ENCODE measurements at regions not wholly inside any gene's neighbourhood (a gene's known extent, or its start where the extent isn't known, plus 50 kb on each side); places are given as distances from the start of the nearest gene placed in this dataset.

- WGBS (ENCODE audit: insufficient coverage), result 86% methylated on average over 1 of the region's 1 CpG
- ChIA-PET CTCF (no interaction called here), POLR2A (no interaction called here)
- H3K4me3 ChIP-seq (ENCODE audit: control insufficient read depth in 1 of 7, extremely low read depth in 1 of 7, insufficient read depth in 4 of 7, low read depth in 2 of 7, low read length in 6 of 7), result no peak overlapping the region
- H3K36me3 ChIP-seq (ENCODE audit: control insufficient read depth in 4 of 4, insufficient read depth in 4 of 4, low read length in 3 of 4), result no peaks in the 10 kb centered on the region
- no peak overlapping the region for H3K27ac ChIP-seq (ENCODE audit: insufficient read depth in 1 of 2, low read depth in 1 of 2, low read length in 2 of 2, poor library complexity in 1 of 2, severe bottlenecking in 2 of 2)
- no peaks in the 10 kb centered on the region for H3K4me1 ChIP-seq (ENCODE audit: control extremely low read depth in 1 of 4, control insufficient read depth in 4 of 4, insufficient read depth in 4 of 4, low read length in 3 of 4)
- H3K27me3 ChIP-seq (replicated peaks in 2 of 5; ENCODE audit: control insufficient read depth in 4 of 5, insufficient read depth in 5 of 5, low read length in 4 of 5), result no peaks in the 10 kb centered on the region
- no peak for DNase-seq
- H3K9me3 ChIP-seq (ENCODE audit: control extremely low read depth in 1 of 5, control insufficient read depth in 4 of 5, insufficient read depth in 2 of 5, low read depth in 1 of 5, low read length in 4 of 5), result no peaks in the 10 kb centered on the region
Measured at GRCh38 chr11:111112614-111113013, 132.9 kb upstream of the POU2AF2 start.

- Histone ChIP-seq H3K4me1 (ENCODE audit: control extremely low read depth in 1 of 4, control insufficient read depth in 4 of 4, insufficient read depth in 4 of 4, low read length in 3 of 4) (no peaks in the 10 kb centered on the region), H3K36me3 (ENCODE audit: control insufficient read depth in 4 of 4, insufficient read depth in 4 of 4, low read length in 3 of 4) (no peaks in the 10 kb centered on the region), H3K27ac (ENCODE audit: insufficient read depth in 1 of 2, low read depth in 1 of 2, low read length in 2 of 2, poor library complexity in 1 of 2, severe bottlenecking in 2 of 2) (no peak overlapping the region), H3K4me3 (ENCODE audit: control insufficient read depth in 1 of 7, extremely low read depth in 1 of 7, insufficient read depth in 4 of 7, low read depth in 2 of 7, low read length in 6 of 7) (no peak overlapping the region), H3K27me3 (replicated peaks in 2 of 5; ENCODE audit: control insufficient read depth in 4 of 5, insufficient read depth in 5 of 5, low read length in 4 of 5) (no peaks in the 10 kb centered on the region), H3K9me3 (ENCODE audit: control extremely low read depth in 1 of 5, control insufficient read depth in 4 of 5, insufficient read depth in 2 of 5, low read depth in 1 of 5, low read length in 4 of 5) (no peaks in the 10 kb centered on the region)
- peak in 2 of 3 donors; percentile 44 to 48 for DNase-seq
- ChIA-PET CTCF (no interaction called here), POLR2A (interaction anchor here (0.6 to 0.8 kb wide), 2 partner anchors 10 to 314 kb away, joined by 3 read pairs; no protein-coding TSS in a partner anchor)
Measured at GRCh38 chr11:111107501-111107900, 138.0 kb upstream of the POU2AF2 start.

- no peaks in the 10 kb centered on the region for H3K36me3 ChIP-seq (ENCODE audit: control insufficient read depth in 4 of 4, insufficient read depth in 4 of 4, low read length in 3 of 4)
- ChIA-PET POLR2A (interaction anchor here (0.8 kb wide), 1 partner anchor 18 kb away, joined by 3 read pairs; no protein-coding TSS in a partner anchor), CTCF (no interaction called here)
- H3K9me3 ChIP-seq (ENCODE audit: control extremely low read depth in 1 of 5, control insufficient read depth in 4 of 5, insufficient read depth in 2 of 5, low read depth in 1 of 5, low read length in 4 of 5), result no peaks in the 10 kb centered on the region
- H3K4me3 ChIP-seq (ENCODE audit: control insufficient read depth in 1 of 7, extremely low read depth in 1 of 7, insufficient read depth in 4 of 7, low read depth in 2 of 7, low read length in 6 of 7), result no peak overlapping the region
- H3K27ac ChIP-seq (ENCODE audit: insufficient read depth in 1 of 2, low read depth in 1 of 2, low read length in 2 of 2, poor library complexity in 1 of 2, severe bottlenecking in 2 of 2), result no peak overlapping the region
- H3K27me3 ChIP-seq (replicated peaks in 2 of 5; ENCODE audit: control insufficient read depth in 4 of 5, insufficient read depth in 5 of 5, low read length in 4 of 5), result no peaks in the 10 kb centered on the region
- DNase-seq, result no peak
- 100% methylated on average over 1 of the region's 2 CpGs for WGBS (ENCODE audit: insufficient coverage)
- no peaks in the 10 kb centered on the region for H3K4me1 ChIP-seq (ENCODE audit: control extremely low read depth in 1 of 4, control insufficient read depth in 4 of 4, insufficient read depth in 4 of 4, low read length in 3 of 4)
Measured at GRCh38 chr11:111106641-111107040, 138.9 kb upstream of the POU2AF2 start.

- Histone ChIP-seq H3K4me3 (ENCODE audit: control insufficient read depth in 1 of 7, extremely low read depth in 1 of 7, insufficient read depth in 4 of 7, low read depth in 2 of 7, low read length in 6 of 7) (no peak overlapping the region), H3K36me3 (ENCODE audit: control insufficient read depth in 4 of 4, insufficient read depth in 4 of 4, low read length in 3 of 4) (no peaks in the 10 kb centered on the region), H3K27ac (ENCODE audit: insufficient read depth in 1 of 2, low read depth in 1 of 2, low read length in 2 of 2, poor library complexity in 1 of 2, severe bottlenecking in 2 of 2) (no peak overlapping the region), H3K4me1 (ENCODE audit: control extremely low read depth in 1 of 4, control insufficient read depth in 4 of 4, insufficient read depth in 4 of 4, low read length in 3 of 4) (no peaks in the 10 kb centered on the region), H3K27me3 (replicated peaks in 2 of 5; ENCODE audit: control insufficient read depth in 4 of 5, insufficient read depth in 5 of 5, low read length in 4 of 5) (no peaks in the 10 kb centered on the region), H3K9me3 (ENCODE audit: control extremely low read depth in 1 of 5, control insufficient read depth in 4 of 5, insufficient read depth in 2 of 5, low read depth in 1 of 5, low read length in 4 of 5) (no peaks in the 10 kb centered on the region)
- POLR2A ChIA-PET, result no interaction called here
- 100% methylated on average over 2 of the region's 2 CpGs for WGBS (ENCODE audit: insufficient coverage)
- CTCF ChIA-PET, result no interaction called here
- DNase-seq, result no peak
Measured at GRCh38 chr11:111105566-111105965, 140.0 kb upstream of the POU2AF2 start.

- CTCF ChIA-PET, result interaction anchor here (1.3 kb wide), 1 partner anchor 20 kb away, joined by 5 read pairs; no protein-coding TSS in a partner anchor
- POLR2A ChIA-PET, result no interaction called here
- H3K27ac ChIP-seq (ENCODE audit: insufficient read depth in 1 of 2, low read depth in 1 of 2, low read length in 2 of 2, poor library complexity in 1 of 2, severe bottlenecking in 2 of 2), result no peak overlapping the region
Measured at GRCh38 chr11:111104185-111104584, 141.3 kb upstream of the POU2AF2 start.

GRCh38 chr11:111101881-111102280 lies 143.6 kb upstream of the POU2AF2 start:
- H3K4me1 ChIP-seq (ENCODE audit: control extremely low read depth in 1 of 4, control insufficient read depth in 4 of 4, insufficient read depth in 4 of 4, low read length in 3 of 4), result peaks cover 0 to 2% (median 0%) of the 10 kb centered on the region in 4 experiments
- H3K36me3 ChIP-seq (ENCODE audit: control insufficient read depth in 4 of 4, insufficient read depth in 4 of 4, low read length in 3 of 4), result no peaks in the 10 kb centered on the region
- ChIA-PET CTCF (no interaction called here), POLR2A (no interaction called here)
- H3K4me3 ChIP-seq (ENCODE audit: control insufficient read depth in 1 of 7, extremely low read depth in 1 of 7, insufficient read depth in 4 of 7, low read depth in 2 of 7, low read length in 6 of 7), result no peak overlapping the region
- 94% methylated on average over 3 of the region's 3 CpGs for WGBS (ENCODE audit: insufficient coverage)
- DNase-seq, result no peak
- no peaks in the 10 kb centered on the region for H3K9me3 ChIP-seq (ENCODE audit: control extremely low read depth in 1 of 5, control insufficient read depth in 4 of 5, insufficient read depth in 2 of 5, low read depth in 1 of 5, low read length in 4 of 5)
- H3K27me3 ChIP-seq (replicated peaks in 2 of 5; ENCODE audit: control insufficient read depth in 4 of 5, insufficient read depth in 5 of 5, low read length in 4 of 5), result no peaks in the 10 kb centered on the region
- no peak overlapping the region for H3K27ac ChIP-seq (ENCODE audit: insufficient read depth in 1 of 2, low read depth in 1 of 2, low read length in 2 of 2, poor library complexity in 1 of 2, severe bottlenecking in 2 of 2)

More at GRCh38 chr11:111104185-111104584, 141.3 kb upstream of the POU2AF2 start:
- Histone ChIP-seq H3K4me1 (ENCODE audit: control extremely low read depth in 1 of 4, control insufficient read depth in 4 of 4, insufficient read depth in 4 of 4, low read length in 3 of 4) (no peaks in the 10 kb centered on the region), H3K27me3 (replicated peaks in 2 of 5; ENCODE audit: control insufficient read depth in 4 of 5, insufficient read depth in 5 of 5, low read length in 4 of 5) (no peaks in the 10 kb centered on the region), H3K4me3 (ENCODE audit: control insufficient read depth in 1 of 7, extremely low read depth in 1 of 7, insufficient read depth in 4 of 7, low read depth in 2 of 7, low read length in 6 of 7) (no peak overlapping the region), H3K36me3 (ENCODE audit: control insufficient read depth in 4 of 4, insufficient read depth in 4 of 4, low read length in 3 of 4) (no peaks in the 10 kb centered on the region), H3K9me3 (ENCODE audit: control extremely low read depth in 1 of 5, control insufficient read depth in 4 of 5, insufficient read depth in 2 of 5, low read depth in 1 of 5, low read length in 4 of 5) (no peaks in the 10 kb centered on the region)
- DNase-seq, result no peak

GRCh38 chr11:111099028-111099713 lies 146.4 kb upstream of the POU2AF2 start:
- ChIA-PET POLR2A (no interaction called here), CTCF (no interaction called here)
- H3K4me1 ChIP-seq (ENCODE audit: control extremely low read depth in 1 of 4, control insufficient read depth in 4 of 4, insufficient read depth in 4 of 4, low read length in 3 of 4), result peaks cover 0 to 2% (median 0%) of the 10 kb centered on the region in 4 experiments
- H3K36me3 ChIP-seq (ENCODE audit: control insufficient read depth in 4 of 4, insufficient read depth in 4 of 4, low read length in 3 of 4), result no peaks in the 10 kb centered on the region
- no peak for DNase-seq
- H3K4me3 ChIP-seq (ENCODE audit: control insufficient read depth in 1 of 7, extremely low read depth in 1 of 7, insufficient read depth in 4 of 7, low read depth in 2 of 7, low read length in 6 of 7), result no peak overlapping the region
- WGBS (ENCODE audit: insufficient coverage), result 100% methylated on average over 1 of the region's 2 CpGs
- H3K27ac ChIP-seq (ENCODE audit: insufficient read depth in 1 of 2, low read depth in 1 of 2, low read length in 2 of 2, poor library complexity in 1 of 2, severe bottlenecking in 2 of 2), result no peak overlapping the region
- H3K9me3 ChIP-seq (ENCODE audit: control extremely low read depth in 1 of 5, control insufficient read depth in 4 of 5, insufficient read depth in 2 of 5, low read depth in 1 of 5, low read length in 4 of 5), result no peaks in the 10 kb centered on the region
- H3K27me3 ChIP-seq (replicated peaks in 2 of 5; ENCODE audit: control insufficient read depth in 4 of 5, insufficient read depth in 5 of 5, low read length in 4 of 5), result no peaks in the 10 kb centered on the region
